Inferior parietal cortex (tissue), 1 donor: ENCODE measurements at regions not wholly inside any gene's neighbourhood (a gene's known extent, or its start where the extent isn't known, plus 50 kb on each side); places are given as distances from the start of the nearest gene placed in this dataset.
"Not testable (repeated sequence)": the region's sequence is repeated elsewhere in the genome, so short reads cannot be mapped to it uniquely, and the experiment has no call there.

Experiments
- DNase-seq: peaks from one replicate; pipeline ENCODE4 v3.0.0-alpha.2; 2016; ENCODE audit errors: extremely low spot score

DNA sequence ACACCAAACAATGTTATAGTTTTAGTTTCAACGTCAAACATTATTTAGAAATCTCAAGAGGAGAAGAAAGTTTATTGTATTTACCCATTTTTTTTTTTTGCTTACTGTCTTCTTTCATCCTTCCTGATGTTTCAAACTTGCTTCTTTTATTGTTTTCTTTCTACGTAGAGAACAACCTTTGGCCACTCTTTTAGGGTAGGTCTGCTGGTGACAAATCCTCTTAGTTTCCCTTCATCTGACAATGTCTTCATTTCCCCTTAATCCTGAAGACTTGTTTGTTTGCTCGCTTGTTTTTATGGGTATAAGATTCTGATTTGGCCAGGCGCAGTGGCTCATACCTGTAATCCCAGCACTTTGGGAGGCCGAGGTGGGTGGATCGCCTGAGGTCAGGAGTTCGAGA is 89.1 kb downstream of the RHOU start:
- DNase-seq = no peak

DNA sequence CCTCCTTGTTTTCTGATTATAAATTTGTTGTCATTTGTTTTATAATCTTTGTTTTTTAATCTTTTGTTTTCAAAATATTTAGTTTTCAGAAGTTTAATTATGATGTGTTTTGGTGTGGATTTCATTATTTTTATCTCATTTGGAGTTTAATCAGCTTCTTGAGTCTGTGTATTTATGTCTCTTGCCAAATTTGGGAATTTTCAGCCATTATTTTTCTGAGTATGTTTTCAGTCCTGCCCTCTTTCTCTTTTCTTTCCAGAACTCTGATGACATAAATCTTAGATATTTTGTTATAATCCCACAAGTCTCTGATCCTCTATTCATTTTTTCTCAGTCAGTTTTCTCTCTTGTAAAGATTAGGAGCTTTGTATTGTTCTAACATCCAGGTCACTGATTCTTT is 89.8 kb downstream of the RHOU start:
- DNase-seq = no peak

DNA sequence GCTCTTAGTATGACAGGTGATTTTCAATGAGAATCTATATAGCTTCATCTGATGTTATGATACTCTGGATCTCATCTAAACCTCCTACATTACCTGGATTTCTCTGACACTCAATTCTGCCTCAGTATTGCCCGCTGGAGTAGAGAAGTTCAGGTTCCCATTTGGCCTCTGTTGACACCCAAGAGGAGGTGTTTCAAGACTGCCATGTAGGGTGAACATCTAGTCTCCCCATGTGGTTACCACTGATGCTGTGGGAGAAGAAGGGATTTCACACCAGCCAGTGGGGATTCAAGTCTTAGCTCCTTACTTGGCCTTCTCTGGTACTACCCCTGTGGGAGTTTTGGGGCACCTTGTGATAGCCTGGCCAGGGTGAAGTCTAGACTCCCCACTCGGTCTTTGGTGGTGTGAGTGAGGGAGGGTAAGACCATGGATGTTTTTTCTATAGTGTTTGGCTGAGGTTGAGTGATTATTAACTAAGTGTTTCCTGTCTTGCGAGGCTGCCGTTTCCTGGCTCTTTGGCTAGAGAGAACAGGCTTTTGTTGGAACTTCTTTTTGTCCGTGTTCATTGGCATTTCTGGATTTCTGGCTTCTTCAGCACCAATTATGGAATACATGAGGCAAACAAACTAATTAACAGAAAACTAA is 90.7 kb downstream of the RHOU start:
- DNase-seq = no peak

DNA sequence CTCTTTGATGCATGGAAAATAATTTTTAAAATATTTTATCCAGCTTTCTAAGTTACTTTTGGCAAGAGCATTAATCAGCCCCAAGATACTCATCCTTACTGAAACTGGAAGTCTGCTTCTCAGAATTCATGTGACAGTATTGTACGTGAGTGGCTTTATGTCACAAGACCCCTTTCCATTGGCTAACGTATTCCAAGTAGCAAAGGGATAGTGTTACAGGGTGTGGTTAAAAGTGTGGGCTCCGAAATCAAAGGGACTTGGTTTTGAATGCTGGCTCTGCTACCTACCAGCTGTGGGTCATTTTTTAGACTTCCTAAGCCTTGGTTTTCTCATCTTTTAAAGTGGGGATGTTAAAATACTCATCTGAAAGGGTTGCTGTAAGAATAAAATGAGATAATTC is 91.7 kb downstream of the RHOU start:
- no peak for DNase-seq

DNA sequence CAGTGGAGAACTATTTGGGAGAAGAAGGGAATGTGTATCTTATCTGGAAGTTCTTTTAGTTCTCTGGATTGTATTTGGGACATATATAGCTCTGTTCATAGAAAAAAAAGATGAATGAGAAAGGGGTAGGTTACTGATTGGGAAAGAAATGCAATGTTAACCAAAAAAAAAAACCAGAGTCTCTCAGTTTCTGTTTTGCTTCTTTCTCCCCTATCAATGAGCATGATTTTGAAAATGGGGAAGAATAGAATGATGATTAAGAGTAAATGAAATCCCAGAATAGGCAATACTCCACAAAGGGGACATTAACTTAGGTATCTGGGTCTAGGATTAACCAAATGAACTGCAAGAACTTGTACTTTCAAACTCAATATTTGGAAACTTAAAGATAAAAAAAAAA is 92.9 kb downstream of the RHOU start:
- DNase-seq = no peak

DNA sequence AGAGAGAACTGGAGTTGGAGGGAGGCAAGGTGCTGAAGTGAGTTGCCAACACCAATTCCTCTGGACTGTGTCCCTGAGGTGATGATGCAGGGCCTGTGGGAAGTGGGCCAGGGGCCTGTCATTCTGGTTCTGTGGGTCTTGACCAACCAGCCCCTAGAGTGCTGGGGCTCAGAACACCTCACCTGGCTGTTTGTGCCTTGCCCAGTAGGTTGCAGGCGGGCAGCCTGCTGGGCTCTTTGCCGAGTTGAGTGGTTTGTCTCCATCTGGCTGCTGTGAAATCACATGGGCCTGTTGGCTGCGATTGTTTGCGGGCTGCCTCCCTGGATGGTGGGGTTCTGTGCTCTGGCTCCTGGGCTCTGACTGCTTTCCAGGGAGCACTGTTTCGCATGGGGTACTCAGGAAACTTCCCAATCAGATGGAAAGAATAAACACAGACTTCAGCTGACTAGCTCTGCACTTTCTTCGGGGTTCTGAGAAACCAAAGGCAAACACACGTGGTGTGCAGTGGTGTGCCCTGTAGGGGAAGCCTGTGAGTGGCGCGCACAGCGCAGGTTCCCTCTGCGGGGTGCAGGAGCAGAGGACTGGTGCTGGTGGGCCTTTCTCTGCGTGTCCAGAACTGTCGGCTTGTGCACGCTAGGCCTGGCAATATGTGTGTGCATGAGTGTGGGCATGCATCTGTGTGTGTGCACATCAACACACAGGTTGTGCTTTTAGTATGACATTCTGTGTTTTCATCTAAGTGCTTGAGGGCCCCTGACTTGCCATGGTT is 95.1 kb downstream of the RHOU start:
- peak; percentile 70 for DNase-seq

DNA sequence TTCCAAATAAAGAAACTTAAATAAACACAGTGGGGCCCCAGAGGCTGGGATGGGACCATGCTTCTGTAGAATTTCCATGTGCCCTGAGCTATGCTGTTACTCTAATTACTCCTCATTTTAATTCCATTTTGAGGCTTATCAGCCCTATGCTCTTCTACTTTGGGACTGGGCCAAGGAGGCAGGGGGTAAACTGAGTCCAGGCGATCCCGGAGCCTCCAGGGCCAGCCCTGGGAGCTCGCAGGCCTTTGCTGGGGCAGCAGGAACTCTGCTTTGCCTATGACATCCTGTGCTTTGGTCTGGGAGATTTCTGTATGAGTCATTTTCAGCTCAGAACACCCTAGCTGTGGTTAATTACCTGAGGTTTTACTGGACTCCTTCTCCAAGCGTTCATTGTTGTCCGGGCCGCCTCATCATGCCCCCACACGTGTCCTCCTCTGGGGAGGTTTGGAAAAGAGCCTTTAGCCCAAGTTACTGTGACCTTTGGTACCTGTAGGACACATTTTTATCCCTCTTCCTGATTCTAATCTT is 95.7 kb downstream of the RHOU start:
- no peak for DNase-seq

DNA sequence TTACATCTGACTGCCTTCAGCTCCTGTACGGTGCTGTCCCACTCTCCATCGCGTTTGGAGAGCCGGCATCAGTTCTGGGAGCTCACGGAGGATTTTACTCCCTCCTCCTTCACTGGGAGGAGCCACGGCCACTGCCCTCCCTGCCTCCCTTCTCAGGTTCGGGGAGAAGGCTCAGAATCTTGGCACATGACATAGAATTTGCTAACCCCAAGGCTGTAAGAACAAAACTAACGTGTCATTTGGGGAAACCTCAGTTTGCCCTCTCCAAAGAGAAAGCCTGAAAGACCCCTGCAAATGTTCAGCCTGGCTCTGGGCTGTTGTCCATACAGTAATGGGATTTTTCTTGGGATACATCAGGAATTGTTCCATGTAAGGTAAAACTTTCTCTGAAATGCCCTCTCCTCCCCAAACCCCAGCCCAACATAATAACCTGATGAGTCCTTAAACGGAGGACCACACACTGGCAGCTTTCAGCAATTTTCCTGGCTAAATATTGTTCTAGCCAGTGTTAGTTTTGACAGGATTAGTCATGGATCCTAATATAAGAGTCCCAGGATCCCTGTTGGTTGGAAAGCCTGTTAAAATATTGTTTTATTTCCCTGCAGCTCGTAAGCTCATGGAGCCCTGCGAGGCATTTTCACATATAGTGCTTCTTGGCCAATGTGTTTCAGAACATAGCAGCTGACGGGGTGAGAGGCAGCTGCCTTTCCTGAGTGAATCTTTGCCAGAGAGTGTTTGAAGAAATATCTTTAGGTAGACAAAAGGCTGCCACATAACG is 98.8 kb downstream of the RHOU start:
- DNase-seq = no peak

DNA sequence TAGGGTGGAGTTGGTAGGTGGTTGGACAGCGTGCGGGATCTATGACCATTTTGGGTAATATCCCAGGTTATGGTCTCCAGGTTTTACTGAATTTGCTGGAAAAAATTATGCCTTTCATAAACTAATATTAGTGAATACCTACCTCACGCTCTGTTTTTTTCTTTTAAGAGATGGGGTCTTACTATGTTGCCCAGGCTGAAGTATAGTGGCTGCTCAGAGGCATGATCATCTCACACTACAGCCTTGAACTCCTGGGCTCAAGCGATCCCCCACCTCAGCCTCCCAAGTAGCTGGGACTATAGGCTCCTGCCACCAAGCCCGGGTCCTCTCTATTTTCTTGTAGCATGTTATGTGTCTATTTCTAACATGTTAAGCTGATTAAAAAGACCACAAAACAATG is 100.2 kb downstream of the RHOU start:
- no peak for DNase-seq

DNA sequence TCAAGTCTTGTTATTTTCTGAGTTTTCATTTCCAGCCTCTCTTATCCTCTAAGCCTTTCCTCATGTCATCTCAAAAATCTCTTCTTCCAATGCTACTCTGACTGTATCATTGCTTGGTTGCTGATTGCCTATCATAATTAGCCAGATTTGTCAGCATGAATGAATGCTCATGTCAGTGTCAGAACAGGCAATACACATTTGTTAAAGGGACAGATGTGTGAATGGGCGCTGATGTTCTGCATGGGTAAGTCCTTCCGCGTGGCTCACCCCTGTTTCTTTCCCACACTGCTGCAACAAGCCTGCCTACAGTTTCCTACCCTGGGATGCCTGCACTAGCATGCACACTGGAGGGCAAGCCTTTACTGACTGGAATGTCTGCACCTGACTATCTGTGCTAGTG is 100.6 kb downstream of the RHOU start:
- peak; percentile 20 for DNase-seq

DNA sequence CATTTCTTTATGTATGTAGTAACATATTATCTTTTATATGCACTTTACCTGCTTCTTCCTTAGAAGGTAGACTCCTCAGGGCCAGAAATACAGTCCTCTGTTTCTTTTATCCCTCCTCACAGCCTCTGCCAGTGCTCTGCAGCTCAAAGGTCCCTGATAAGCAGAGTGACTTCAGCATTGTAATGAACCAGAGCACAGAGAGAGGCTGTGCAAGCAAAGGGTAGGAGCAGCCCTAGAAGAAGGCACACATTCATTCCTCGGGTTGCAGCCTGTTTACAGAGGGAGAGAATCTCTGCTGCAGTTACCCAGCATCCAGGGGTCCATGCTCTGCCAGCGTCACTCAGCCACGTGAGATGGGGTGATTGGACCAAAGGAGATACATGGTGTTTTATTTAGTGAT is 101.1 kb downstream of the RHOU start:
- peak; percentile 69 for DNase-seq

DNA sequence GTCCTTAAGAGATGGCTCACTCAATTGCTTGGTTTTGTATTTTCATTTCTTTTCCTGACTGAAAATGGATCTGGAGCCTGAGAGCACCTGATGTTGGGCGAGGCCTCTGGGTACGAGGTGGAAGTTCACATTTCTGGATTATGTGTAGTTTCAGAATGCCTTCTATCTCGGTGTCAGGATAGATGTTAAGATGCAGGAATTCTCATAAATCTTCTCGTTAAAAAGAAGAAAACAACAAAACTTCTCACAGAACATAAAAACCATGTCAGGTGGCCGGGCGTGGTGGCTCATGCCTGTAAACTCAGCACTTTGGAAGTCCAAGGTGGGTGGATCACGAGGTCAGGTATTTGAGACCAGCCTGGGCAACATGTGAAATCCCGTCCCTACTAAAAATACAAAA is 101.8 kb downstream of the RHOU start:
- no peak for DNase-seq

DNA sequence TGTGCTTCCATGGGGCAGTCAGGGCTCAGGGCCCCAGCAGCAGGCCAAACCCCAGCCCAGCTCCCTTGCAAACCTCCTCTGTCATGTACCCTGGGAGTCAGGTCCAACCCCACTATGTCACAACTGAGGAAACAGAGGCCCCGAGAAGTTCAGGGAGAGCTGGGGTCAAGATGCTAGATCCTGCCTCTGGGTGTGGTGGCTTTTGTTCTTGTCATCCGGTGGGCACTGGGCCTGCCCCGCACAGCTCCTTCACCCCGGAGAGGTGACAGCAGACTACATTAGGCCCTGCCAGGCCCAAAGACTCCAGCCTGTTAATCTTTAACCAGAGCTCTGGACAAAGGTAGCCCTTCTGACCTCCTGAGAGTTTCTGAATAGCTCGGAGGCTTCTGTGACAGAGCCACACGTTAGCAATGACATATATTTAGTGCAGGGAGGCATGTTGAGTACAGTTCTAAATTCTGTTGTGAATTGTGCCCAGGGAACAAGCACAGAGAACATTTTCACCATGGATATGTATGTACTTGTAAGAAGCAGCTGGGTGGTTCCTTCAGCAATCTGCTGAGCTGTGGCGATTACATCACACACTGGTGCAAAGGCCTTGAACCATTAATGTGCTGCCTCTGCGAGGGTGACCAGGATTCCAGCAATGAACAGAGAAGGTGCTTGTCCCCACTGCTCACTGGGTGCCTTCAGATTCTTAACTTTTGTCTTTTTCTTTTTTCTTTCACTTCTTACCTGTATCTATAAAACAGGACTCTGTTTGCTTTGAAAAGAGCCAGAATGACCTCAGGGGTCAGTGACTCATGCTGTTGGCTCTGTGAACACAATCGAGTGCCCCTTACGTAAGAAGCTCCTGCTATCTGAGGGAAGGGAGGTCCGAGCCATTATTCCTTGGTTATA is 102.8 kb downstream of the RHOU start:
- no peak for DNase-seq

DNA sequence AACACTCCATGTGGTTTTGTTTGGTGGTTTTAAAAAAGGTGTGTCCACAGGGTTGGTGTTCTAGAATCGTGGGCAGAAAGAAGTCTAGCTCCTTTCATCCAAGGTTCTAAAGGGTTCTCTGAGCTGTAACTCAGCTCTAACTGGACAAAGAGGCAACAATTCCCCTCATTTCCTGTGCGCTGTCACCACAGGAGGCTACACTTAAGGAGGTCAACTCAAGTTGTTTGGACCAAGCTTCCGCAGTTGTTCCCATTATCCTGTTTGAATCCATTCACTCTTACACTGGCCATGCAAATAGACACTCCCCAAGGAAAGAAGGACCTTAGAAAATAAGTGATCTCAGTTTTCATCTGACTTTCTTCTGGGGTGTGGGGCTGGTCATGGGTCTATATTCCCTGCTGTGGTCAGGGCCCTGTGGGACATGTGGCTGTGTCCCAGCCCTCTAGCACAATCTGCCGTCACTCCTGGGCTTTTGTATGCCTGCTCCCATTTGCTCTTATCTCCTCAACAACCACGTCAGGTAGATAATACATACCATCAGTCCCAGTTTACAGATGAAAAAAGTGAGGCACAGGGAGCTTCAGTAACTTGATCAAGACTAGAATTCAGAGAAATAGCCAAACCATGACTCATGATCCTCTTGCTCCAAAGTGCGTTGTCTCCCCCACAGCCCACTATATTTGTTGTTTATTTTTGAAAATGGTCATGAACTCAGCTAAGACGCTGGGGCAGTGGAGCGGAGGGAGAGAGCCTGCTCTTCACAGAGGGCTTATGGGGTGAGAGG is 103.6 kb downstream of the RHOU start:
- no peak for DNase-seq

DNA sequence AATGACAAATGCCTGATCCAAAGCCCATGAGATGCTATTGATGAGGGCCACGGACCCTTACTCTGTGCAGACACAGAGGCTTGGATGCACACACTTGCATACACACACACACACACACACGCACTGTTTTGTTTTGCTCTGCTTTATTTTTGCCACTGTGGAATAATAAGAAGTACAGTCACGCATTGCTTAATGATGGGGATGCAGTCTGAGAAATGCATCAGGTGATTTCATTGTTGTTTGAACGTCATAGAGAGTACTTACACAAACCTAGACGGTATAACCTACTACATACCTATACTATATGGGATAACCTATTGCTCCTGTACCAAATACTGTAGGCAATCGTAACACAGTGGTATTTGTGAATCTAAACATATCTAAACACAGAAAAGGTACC is 104.4 kb downstream of the RHOU start:
- DNase-seq = no peak

DNA sequence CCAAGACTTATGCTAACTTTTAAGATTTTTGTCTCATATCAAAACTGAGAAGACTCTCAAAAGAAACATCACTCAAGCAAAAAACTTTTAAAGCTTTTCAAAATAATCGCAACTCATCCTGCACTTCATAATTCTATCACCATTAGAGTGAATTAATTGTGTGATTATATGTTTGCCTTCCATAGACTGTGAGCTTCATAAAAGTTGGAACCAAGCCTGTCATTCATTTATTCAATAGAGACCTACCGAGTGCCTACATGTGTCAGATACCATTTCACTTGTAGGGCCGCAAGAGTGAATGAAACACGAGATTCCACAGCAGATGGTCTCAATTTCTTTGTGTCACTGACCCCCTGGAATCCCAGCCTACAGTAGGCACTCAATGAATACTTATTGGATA is 106.4 kb downstream of the RHOU start:
- DNase-seq = no peak

DNA sequence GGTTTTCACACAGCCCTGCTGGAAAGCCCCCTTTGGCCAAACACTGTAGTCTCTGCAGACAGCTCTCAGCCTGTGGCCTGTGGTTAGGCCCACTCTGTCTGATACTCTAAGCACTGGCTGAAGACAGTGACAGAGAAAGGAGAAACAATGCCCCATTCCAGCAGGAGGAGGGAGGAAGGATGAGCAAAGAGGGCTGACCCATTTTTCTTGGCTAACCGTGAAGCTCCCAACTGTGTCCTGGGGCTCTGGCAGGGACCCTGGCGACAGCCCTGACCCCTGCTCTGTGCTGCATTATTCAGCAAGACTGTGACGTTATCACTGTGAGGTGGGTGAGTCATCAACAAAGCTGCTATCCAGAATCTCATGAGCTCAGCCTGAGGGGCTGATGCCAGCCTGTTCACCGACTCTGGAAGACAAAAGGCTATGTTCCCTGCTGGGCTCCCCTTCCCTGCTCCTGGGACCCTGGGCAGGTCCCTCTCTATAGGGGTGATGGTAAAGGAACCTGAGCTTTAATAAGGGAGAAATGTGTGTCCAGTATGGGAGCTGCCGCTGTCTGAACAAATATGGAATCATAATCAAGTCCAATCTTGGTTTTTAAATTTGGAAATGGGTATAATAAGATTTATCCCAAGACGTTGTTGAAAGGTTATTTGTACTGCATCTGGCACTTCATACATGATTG is 107.0 kb downstream of the RHOU start:
- DNase-seq = no peak

DNA sequence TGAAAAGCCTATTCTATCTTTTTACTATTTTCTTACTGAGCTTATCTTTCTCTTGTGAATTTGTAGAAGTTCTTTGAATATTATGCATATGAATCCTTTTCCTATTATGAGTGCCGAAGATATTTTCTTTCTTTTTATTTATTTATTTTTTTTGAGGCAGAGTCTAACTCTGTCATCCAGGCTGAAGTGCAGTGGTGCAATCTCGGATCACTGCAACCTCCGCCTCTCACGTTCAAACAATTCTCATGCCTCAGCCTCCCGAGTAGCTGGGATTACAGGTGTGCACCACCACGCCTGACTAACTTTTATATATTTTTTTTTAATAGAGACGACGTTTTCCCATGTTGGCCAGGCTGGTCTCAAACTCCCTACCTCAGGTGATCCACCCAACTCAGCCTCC is 109.8 kb downstream of the RHOU start:
- no peak for DNase-seq

DNA sequence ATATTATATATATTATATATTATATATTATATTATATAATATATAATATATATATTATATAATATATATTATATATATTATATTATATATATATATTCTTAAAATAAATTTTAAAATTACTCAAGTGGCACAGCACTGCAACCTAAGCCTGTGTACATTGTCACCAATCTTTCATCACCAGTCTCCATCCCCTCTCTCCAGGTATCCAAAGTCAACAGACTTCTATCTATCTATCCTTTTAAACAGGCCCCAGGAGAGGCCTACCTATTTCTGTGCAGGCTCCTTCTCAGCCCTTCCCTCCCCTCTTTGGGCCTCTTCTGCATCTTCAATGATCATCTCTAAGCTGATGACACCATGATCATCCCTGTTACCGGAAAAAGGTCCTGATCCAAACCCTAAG is 111.7 kb downstream of the RHOU start:
- no peak for DNase-seq

DNA sequence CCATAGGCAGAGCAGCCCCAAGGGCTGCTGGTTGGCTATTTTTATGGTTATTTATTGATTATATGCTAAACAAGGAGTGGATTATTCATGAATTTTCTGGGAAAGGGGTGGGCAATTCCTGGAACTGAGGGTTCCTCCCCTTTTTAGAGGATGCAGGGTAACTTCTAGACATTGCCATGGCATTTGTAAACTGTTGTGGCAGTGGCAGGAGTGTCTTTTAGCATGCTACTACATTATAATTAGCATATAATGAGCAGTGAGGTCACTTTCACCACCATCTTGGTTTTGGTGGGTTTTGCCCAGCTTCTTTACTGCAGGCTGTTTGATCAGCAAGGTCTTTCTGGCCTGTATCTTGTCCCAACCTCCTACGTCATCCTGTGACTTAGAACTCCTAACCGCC is 112.2 kb downstream of the RHOU start:
- DNase-seq = not testable (repeated sequence)
